ENCODE measurements at regions not wholly inside any gene's neighbourhood (a gene's known extent, or its start where the extent isn't known, plus 50 kb on each side); places are given as distances from the start of the nearest gene placed in this dataset.

DNA sequence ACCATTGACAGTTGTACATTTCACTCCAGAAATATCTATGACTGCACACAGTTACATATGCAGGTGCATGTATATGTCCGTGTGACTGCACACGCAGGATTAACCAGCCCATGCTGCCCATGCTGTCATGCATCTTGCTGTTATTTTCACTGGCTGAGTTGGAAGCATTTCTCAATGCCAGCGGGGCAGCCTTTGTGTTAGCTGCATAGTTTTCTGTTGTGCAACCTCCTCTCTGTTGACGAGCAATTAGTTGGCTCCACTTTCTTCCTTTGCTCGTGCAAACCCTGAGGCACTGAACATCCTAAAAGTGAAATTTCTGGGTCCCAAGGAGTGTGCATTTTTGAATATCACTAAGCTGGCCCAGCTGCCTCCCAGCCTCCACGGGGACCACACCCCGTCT is 133.4 kb upstream of the GLI2 start:
- peak; percentile 87 for DNase-seq (ENCODE audit: low read depth)
- TF ChIP-seq, protein P1, sequence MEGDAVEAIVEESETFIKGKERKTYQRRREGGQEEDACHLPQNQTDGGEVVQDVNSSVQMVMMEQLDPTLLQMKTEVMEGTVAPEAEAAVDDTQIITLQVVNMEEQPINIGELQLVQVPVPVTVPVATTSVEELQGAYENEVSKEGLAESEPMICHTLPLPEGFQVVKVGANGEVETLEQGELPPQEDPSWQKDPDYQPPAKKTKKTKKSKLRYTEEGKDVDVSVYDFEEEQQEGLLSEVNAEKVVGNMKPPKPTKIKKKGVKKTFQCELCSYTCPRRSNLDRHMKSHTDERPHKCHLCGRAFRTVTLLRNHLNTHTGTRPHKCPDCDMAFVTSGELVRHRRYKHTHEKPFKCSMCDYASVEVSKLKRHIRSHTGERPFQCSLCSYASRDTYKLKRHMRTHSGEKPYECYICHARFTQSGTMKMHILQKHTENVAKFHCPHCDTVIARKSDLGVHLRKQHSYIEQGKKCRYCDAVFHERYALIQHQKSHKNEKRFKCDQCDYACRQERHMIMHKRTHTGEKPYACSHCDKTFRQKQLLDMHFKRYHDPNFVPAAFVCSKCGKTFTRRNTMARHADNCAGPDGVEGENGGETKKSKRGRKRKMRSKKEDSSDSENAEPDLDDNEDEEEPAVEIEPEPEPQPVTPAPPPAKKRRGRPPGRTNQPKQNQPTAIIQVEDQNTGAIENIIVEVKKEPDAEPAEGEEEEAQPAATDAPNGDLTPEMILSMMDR (IDR thresholded peaks at IDR 0.05; ENCODE audit: insufficient read depth, low read depth, low read length, missing control alignments): no peak
- no peak overlapping the region for H3K4me3 ChIP-seq (ENCODE audit: low read length)

DNA sequence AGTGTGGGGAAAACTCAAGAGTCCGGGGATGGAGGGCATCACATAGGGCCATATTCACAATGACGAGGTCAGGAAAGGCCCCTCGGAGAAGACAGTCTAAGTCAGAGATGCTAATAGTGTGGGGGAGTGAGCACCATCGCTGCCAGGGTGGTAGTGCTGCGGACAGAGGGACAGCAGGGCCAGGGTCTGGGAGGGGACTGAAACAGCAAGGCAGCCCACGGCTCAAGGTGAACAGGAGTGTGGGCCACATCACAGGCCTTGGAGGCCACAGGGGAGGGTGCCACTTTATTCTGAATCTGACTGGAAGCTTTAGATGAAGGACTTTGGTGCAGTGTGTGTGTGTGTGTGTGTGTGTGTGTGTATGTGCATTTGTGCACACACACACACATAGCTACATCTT is 130.9 kb upstream of the GLI2 start:
- TF ChIP-seq, protein P1 (IDR thresholded peaks at IDR 0.05; ENCODE audit: insufficient read depth, low read depth, low read length, missing control alignments): no peak
- no peak for DNase-seq (ENCODE audit: low read depth)
- H3K4me3 ChIP-seq (ENCODE audit: low read length): no peak overlapping the region

DNA sequence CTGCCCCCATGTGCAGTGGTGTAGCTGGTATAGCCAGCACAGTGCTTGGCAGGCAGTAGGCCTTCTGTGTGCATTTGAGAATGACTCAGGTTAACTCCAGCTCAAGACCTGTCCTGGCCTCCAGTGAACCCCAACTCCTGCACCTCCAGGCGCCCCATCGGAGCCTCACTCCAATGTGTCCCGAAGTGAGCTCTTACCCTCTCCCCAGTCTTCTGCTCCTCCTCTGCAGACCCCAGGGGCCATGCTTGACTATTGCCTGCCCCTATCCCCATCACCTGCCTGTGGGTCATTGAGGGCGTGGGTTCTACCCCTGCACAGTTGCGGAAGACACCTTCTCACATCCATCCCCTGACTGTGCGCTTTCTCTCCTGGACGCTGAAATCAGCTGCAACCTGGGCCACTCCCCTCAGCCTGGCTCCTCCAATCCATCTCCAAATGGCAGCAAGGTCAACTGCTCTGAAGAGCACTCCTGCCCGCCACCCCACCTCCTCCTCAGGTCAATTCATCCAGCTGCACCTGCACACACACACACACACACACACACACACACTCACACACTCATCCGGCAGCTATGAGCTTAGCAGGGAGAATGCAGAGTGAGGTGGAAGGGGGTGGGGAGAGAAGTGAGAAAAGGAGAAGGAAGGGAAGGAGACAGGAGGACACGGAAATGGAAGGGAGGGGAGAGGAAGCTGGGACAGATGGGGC is 130.3 kb upstream of the GLI2 start:
- DNase-seq (ENCODE audit: low read depth): no peak
- TF ChIP-seq, protein P1 (IDR thresholded peaks at IDR 0.05; ENCODE audit: insufficient read depth, low read depth, low read length, missing control alignments): no peak
- H3K4me3 ChIP-seq (ENCODE audit: low read length): no peak overlapping the region

DNA sequence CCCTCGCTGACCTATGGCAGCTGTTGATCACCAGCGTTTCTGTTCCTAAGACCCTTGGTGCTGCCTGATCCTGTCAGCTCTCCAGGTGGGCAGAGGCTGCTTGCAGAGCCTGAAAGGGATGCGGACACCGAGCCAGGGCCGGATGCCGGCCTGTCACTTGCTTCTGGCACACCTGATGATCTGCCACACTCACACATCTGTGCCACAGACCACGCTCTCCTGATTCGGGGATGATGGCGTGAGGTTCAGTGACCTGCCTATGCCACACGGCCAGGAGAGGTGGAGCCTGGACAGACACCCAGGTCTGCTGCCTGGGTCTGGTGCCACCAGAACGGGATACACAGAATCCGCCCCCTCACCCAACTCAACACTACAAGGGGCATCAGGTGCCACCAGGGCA is 129.4 kb upstream of the GLI2 start:
- TF ChIP-seq, protein P1 (IDR thresholded peaks at IDR 0.05; ENCODE audit: insufficient read depth, low read depth, low read length, missing control alignments): no peak
- no peak for DNase-seq (ENCODE audit: low read depth)
- no peak overlapping the region for H3K4me3 ChIP-seq (ENCODE audit: low read length)

DNA sequence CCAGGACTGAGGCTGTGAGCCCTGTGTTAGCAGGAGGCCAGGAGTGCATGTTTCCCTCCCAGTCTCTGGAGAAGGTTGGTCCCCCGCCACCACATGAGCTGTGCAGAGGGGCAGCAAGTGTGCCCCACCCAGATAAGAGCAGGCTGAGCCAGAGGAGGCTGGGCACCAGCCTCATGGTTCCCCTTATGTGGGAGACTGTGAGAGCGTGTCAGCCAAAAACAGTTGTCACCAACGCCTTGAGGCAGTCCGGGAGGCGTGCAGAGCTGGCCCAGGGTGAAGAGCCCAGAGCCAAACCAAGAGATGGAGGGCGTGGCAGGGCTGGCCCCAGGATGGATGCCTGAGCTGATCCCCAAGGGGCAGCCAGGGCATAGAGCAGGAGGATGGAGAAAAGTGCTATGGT is 128.7 kb upstream of the GLI2 start:
- TF ChIP-seq, protein P1 (IDR thresholded peaks at IDR 0.05; ENCODE audit: insufficient read depth, low read depth, low read length, missing control alignments): no peak
- DNase-seq (ENCODE audit: low read depth): no peak
- no peak overlapping the region for H3K4me3 ChIP-seq (ENCODE audit: low read length)

DNA sequence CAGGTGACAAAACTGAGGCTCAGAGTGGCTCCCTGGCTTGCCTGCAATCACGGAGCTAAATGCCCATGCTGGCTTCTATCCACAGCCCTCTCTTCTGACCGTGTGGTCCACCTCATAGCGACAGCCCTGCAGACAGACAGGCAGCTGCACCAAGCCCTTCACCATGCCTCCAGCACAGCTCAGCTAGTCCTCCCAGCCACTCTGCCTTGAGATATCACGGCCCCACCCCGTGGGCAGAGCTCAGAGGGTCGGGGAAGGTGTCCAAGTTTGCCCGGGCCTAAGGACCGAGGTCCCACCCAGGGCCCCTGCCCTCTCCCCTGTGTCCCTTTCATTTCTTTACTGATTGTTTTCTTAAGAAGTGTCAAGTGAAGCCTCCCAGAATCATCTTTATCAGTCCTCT is 128.2 kb upstream of the GLI2 start:
- no peak for DNase-seq (ENCODE audit: low read depth)
- TF ChIP-seq, protein P1 (IDR thresholded peaks at IDR 0.05; ENCODE audit: insufficient read depth, low read depth, low read length, missing control alignments): no peak
- no peak overlapping the region for H3K4me3 ChIP-seq (ENCODE audit: low read length)

DNA sequence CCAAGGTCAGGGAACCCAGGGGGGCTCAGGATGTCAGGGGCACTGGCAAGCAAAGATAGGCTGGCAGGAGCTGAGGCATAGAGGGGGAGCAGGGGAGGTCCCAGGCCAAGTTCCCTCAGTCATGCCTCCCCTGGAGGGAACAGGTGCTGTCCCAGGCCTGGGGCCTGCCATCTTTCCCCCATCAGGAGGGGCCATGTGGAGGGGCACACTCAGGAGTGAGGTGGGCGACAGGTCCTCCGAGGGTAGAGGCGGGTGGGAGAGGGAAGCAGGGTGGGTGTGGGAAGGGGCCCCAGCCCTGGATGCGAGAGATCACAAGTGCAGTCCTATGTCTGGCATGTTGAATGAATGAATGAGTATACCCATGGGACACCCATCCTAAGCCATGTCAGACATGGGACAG is 127.7 kb upstream of the GLI2 start:
- H3K4me3 ChIP-seq (ENCODE audit: low read length): no peak overlapping the region
- DNase-seq (ENCODE audit: low read depth): no peak
- TF ChIP-seq, protein P1 (IDR thresholded peaks at IDR 0.05; ENCODE audit: insufficient read depth, low read depth, low read length, missing control alignments): no peak
